ENCODE measurements at regions not wholly inside any gene's neighbourhood (a gene's known extent, or its start where the extent isn't known, plus 50 kb on each side); places are given as distances from the start of the nearest gene placed in this dataset.
"Not testable (repeated sequence)": the region's sequence is repeated elsewhere in the genome, so short reads cannot be mapped to it uniquely, and the experiment has no call there.

DNA sequence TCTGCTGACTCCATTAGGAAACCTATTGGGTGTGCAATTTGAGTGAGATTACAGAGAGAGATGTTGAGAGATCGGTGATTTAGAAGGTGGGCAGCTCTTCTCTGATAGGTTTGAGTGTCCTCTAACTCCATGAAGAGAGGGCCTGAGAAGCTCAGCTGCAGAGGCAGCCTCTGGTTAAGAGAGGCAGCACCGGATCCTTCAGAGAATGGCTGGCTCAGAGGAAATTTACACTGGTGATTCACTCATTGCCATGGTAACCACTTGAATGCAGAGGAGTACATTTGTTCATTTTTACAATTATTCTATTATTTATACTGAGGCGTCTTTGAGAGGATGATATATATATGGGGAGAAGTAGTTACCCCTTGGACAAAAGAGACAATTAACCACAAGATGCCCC, 171.7 kb downstream of the PDGFRA start:
- Histone ChIP-seq H3K4me3 (no peak overlapping the region), H3K27ac (no peak overlapping the region)
- no peak for DNase-seq (ENCODE audit: low spot score)
- no peak for TF ChIP-seq CTCF (IDR thresholded peaks at IDR 0.05)

DNA sequence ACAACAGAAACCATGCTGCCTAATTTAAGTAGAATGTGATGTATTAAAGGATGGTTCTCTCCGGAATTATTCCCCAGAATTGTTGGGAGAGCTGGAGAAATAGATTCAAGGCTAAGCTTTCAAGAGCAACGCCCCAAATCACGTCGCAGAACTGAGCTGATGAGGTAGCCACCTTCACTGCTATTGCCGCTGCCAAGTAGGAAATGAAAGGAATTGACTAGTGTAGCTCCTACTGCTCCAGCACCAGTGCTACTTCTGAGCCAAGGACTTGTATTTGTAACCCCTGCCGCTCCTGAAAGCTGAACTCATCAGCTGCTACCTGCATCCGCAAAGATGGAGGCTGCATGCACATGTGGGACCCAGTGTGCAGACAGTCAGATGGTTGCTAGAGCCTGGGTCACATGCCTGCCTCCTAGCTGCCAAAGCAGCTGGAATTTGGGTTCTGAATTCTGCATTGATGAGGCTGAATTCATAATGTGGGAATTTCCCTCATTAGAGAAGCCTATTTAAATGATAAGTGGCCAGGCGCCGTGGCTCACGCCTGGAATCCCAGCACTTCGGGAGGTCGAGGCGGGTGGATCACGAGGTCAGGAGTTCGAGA, 173.9 kb downstream of the PDGFRA start:
- no peak for TF ChIP-seq CTCF (IDR thresholded peaks at IDR 0.05)
- H3K27ac ChIP-seq: no peak overlapping the region
- DNase-seq (ENCODE audit: low spot score): no peak
- H3K4me3 ChIP-seq: no peak overlapping the region

- no peak for TF ChIP-seq CTCF (IDR thresholded peaks at IDR 0.05)
- DNase-seq (ENCODE audit: low spot score): no peak
- Histone ChIP-seq H3K27ac (no peak overlapping the region), H3K4me3 (no peak overlapping the region)
Measured at GRCh38 chr4:54403700-54404453, 174.8 kb downstream of the PDGFRA start.

DNA sequence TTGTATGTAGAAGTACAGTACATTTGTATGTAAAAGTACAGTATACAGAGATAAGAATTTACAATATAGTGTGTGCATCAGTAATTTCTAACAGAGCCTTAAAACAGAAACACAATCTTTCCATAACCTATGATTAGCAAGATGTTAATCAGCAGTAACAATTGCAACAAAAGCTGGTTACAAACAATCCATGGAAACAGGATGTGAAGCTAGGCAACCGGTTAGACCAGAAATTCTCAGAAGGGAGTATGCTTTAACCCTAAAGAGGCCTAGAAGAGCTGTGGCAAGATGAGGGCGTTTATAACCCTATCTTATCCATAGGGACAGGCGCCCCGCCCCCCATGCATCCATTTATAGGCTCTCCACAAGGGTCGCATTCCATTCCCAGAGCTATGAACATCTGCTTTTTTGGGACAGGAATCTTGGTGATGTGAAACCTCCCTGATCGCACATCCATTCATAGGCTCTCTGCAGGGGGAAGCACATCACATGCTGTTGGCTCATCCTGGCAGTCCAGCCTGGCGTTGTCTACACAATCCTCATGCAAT, 180.3 kb downstream of the PDGFRA start:
- not testable (repeated sequence) for H3K27ac ChIP-seq; H3K4me3 ChIP-seq; DNase-seq (ENCODE audit: low spot score)

DNA sequence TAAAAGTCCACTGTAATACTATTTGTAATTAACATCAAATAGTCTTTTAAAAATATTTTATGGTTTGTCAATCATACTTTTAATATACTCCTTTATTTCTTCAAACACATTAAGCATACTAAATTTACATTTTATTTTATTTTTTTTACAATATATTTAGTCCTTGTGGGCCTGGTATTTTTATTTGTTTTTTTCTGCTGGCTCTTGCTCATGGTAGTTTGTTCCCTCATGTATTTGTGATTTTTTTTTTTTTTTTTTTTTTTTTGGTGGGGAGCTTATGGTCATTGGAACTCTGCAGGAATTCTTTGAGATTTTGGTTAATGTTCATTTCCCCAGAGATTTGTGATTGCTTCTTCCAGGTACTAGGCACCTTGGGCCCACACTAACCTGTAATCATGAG, 185.5 kb downstream of the PDGFRA start:
- H3K27ac ChIP-seq: no peak overlapping the region
- no peak for DNase-seq (ENCODE audit: low spot score)
- H3K4me3 ChIP-seq: no peak overlapping the region
- TF ChIP-seq CTCF (IDR thresholded peaks at IDR 0.05): no peak

DNA sequence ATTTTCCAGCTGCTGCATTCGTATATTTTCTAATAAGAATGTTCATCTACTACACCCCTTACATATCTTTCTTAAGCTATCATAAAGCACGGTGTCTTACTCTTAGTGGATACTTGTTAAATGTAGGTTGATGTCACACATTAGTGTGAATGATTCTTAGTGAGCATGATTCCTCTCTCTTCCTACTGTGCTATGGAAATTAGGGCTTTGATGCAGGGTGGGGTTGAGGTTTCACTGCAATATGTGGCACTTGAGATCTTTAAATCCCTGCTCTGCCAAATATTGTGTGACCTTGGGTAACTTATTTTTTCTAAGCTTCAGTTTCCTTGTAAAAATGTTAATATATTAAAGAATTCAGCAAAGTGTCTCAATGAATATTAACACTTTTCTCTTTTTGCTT, 188.4 kb downstream of the PDGFRA start:
- Histone ChIP-seq H3K27ac (no peak overlapping the region), H3K4me3 (no peak overlapping the region)
- DNase-seq (ENCODE audit: low spot score): no peak
- no peak for TF ChIP-seq CTCF (IDR thresholded peaks at IDR 0.05)

DNA sequence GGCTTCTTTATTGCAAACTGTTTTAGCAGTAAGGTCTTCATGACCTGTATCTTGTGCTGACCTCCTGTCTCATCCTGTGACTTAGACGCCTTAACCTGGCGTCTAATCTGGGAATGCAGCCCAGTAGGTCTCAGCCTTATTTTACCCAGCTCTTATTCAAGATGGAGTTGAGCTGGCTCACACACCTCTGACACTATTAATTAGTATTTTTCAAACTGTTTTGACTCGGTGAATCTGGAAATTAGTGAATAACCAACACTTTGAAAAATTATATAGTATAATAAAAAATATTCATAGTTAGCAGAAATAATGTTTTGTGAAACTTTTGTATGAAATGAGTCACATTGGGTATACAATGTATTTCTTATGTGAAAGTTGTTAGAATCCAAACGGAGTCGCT, 189.4 kb downstream of the PDGFRA start:
- no peak overlapping the region for H3K27ac ChIP-seq
- no peak for TF ChIP-seq CTCF (IDR thresholded peaks at IDR 0.05)

More for the DNA sequence above, 189.4 kb downstream of the PDGFRA start:
- no peak for DNase-seq (ENCODE audit: low spot score)
- H3K4me3 ChIP-seq: no peak overlapping the region

Measured in coronary artery (tissue), 2 donors.